Gastroesophageal sphincter (tissue), 3 donors: ENCODE measurements at regions not wholly inside any gene's neighbourhood (a gene's known extent, or its start where the extent isn't known, plus 50 kb on each side); places are given as distances from the start of the nearest gene placed in this dataset.

Source experiments
- CTCF ChIP-seq, 4 experiments: fragments of 200-600 bp in 2 of 4; fragments of 450-650 bp in 2 of 4; sonication (generic) in 1 of 4; IDR thresholded peaks; one replicate each; pipeline ENCODE4 v1.5.1; 2017 to 2019; ENCODE audit warnings: antibody characterized with exemption in 4 of 4, mild to moderate bottlenecking in 2 of 4, moderate library complexity in 2 of 4
- EP300 ChIP-seq: sonication (generic); formaldehyde crosslinking; IDR thresholded peaks from one replicate; pipeline ENCODE4 v1.6.1; 2017; ENCODE audit warnings: antibody characterized with exemption, mild to moderate bottlenecking
- POLR2A ChIP-seq, 2 donors: fragments of 450-650 bp; IDR thresholded peaks; one replicate each; pipeline ENCODE4 v1.6.1; 2017; ENCODE audit warnings: antibody characterized with exemption in 2 of 2, mild to moderate bottlenecking in 2 of 2, moderate library complexity in 1 of 2
- POLR2AphosphoS5 ChIP-seq: sonication (generic); formaldehyde crosslinking; IDR thresholded peaks from one replicate; pipeline ENCODE4 v1.6.1; 2017; ENCODE audit warnings: antibody characterized with exemption

GRCh38 chr20:23225407-23226060 is 125.1 kb upstream of the NXT1 start:
- TF ChIP-seq CTCF (IDR thresholded peaks at IDR 0.05) (no peak), POLR2A (IDR thresholded peaks at IDR 0.05) (no peak), EP300 (no peak), POLR2AphosphoS5 (peak; percentile 46)
